ENCODE measurements at regions not wholly inside any gene's neighbourhood (a gene's known extent, or its start where the extent isn't known, plus 50 kb on each side); places are given as distances from the start of the nearest gene placed in this dataset.

DNA sequence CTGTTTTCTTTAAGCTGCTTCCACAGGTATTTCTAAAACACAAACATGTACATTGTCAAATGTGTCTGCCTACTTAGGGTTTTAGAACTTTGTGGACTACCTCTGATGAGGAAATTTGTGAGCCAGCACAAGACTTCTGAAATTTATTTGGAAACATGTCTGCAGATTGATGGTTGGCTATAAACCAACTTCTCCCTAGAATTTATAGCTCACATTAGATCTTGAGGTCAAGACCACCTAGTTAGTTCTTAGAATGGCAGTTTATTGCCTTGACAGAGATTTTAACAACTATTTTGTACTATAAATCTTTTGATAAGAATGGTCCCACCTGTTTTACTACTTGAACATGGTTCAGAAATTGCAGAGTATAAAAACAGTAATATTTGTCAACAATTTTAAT is 72.7 kb upstream of the AADAT start:
- H3K4me3 ChIP-seq (ENCODE audit: low read length): no peak overlapping the region
- H4K20me1 ChIP-seq (ENCODE audit: insufficient read depth): no peaks in the 10 kb centered on the region
- no peaks in the 10 kb centered on the region for H3F3A ChIP-seq (ENCODE audit: insufficient read depth, low read length, poor library complexity, severe bottlenecking)
- H2AFZ ChIP-seq (ENCODE audit: low read depth, low read length): no peak overlapping the region
- no peaks in the 10 kb centered on the region for H3K36me3 ChIP-seq (ENCODE audit: insufficient read depth, low read length)
- H3K9me2 ChIP-seq (ENCODE audit: insufficient read depth, low read length): no peaks in the 10 kb centered on the region
- no peak overlapping the region for H3K9ac ChIP-seq (ENCODE audit: low read length)
- TF ChIP-seq SMC3 (conservative IDR thresholded peaks at IDR 0.05; ENCODE audit: poor library complexity): no peak
- TF ChIP-seq, protein P1, sequence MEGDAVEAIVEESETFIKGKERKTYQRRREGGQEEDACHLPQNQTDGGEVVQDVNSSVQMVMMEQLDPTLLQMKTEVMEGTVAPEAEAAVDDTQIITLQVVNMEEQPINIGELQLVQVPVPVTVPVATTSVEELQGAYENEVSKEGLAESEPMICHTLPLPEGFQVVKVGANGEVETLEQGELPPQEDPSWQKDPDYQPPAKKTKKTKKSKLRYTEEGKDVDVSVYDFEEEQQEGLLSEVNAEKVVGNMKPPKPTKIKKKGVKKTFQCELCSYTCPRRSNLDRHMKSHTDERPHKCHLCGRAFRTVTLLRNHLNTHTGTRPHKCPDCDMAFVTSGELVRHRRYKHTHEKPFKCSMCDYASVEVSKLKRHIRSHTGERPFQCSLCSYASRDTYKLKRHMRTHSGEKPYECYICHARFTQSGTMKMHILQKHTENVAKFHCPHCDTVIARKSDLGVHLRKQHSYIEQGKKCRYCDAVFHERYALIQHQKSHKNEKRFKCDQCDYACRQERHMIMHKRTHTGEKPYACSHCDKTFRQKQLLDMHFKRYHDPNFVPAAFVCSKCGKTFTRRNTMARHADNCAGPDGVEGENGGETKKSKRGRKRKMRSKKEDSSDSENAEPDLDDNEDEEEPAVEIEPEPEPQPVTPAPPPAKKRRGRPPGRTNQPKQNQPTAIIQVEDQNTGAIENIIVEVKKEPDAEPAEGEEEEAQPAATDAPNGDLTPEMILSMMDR (IDR thresholded peaks at IDR 0.05; ENCODE audit: poor library complexity, severe bottlenecking): no peak
- no peak for TF ChIP-seq EZH2 (IDR thresholded peaks at IDR 0.05; ENCODE audit: borderline replicate concordance, insufficient read depth, low read length, poor library complexity, severe bottlenecking)
- TF ChIP-seq, protein P2, sequence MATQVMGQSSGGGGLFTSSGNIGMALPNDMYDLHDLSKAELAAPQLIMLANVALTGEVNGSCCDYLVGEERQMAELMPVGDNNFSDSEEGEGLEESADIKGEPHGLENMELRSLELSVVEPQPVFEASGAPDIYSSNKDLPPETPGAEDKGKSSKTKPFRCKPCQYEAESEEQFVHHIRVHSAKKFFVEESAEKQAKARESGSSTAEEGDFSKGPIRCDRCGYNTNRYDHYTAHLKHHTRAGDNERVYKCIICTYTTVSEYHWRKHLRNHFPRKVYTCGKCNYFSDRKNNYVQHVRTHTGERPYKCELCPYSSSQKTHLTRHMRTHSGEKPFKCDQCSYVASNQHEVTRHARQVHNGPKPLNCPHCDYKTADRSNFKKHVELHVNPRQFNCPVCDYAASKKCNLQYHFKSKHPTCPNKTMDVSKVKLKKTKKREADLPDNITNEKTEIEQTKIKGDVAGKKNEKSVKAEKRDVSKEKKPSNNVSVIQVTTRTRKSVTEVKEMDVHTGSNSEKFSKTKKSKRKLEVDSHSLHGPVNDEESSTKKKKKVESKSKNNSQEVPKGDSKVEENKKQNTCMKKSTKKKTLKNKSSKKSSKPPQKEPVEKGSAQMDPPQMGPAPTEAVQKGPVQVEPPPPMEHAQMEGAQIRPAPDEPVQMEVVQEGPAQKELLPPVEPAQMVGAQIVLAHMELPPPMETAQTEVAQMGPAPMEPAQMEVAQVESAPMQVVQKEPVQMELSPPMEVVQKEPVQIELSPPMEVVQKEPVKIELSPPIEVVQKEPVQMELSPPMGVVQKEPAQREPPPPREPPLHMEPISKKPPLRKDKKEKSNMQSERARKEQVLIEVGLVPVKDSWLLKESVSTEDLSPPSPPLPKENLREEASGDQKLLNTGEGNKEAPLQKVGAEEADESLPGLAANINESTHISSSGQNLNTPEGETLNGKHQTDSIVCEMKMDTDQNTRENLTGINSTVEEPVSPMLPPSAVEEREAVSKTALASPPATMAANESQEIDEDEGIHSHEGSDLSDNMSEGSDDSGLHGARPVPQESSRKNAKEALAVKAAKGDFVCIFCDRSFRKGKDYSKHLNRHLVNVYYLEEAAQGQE (IDR thresholded peaks at IDR 0.05; ENCODE audit: borderline replicate concordance): no peak
- no peak for TF ChIP-seq RAD21 (conservative IDR thresholded peaks at IDR 0.05)
- TF ChIP-seq MXI1 (conservative IDR thresholded peaks at IDR 0.05; ENCODE audit: poor library complexity, severe bottlenecking): no peak
- no peak for TF ChIP-seq EP300 (conservative IDR thresholded peaks at IDR 0.05; ENCODE audit: poor library complexity, severe bottlenecking)
- TF ChIP-seq POLR2AphosphoS5 (IDR thresholded peaks at IDR 0.05): no peak
- no peak overlapping the region for H3K4me2 ChIP-seq (ENCODE audit: low read length)
- no peak overlapping the region for H3K27ac ChIP-seq (ENCODE audit: low read length)
- H3K79me2 ChIP-seq (replicated peaks; ENCODE audit: insufficient read depth, low read length): no peaks in the 10 kb centered on the region
- H3K9me3 ChIP-seq (ENCODE audit: low read length): no peaks in the 10 kb centered on the region
- no peaks in the 10 kb centered on the region for H3K27me3 ChIP-seq (ENCODE audit: insufficient read depth, low read depth, low read length)

DNA sequence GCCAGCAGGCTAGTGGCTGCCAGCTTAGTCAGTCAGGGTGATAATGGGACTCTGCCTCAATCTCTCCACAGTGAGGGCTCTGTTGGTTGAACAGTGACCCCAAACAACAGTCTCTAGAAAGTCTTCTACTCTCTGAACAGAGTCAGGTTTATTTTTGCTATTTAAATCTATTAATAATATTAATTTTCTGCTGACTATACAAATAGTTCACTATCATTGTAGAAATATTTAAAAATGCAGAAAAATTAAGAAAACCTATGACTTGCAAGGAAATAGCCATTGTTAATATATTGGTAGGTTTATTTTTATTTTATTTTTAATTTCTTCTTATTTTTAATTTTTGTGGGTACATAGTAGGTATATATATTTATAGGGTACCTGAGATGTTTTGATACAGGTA is 67.9 kb upstream of the AADAT start:
- no peak overlapping the region for H3K4me2 ChIP-seq (ENCODE audit: low read length)
- H3K27me3 ChIP-seq (ENCODE audit: insufficient read depth, low read depth, low read length): no peaks in the 10 kb centered on the region
- H3K36me3 ChIP-seq (ENCODE audit: insufficient read depth, low read length): no peaks in the 10 kb centered on the region
- TF ChIP-seq MXI1 (conservative IDR thresholded peaks at IDR 0.05; ENCODE audit: poor library complexity, severe bottlenecking) (no peak), POLR2AphosphoS5 (IDR thresholded peaks at IDR 0.05) (no peak), SMC3 (conservative IDR thresholded peaks at IDR 0.05; ENCODE audit: poor library complexity) (no peak), EP300 (conservative IDR thresholded peaks at IDR 0.05; ENCODE audit: poor library complexity, severe bottlenecking) (no peak), TAF1 (IDR thresholded peaks at IDR 0.05; ENCODE audit: low read depth) (no peak), RAD21 (conservative IDR thresholded peaks at IDR 0.05) (no peak), EZH2 (IDR thresholded peaks at IDR 0.05; ENCODE audit: borderline replicate concordance, insufficient read depth, low read length, poor library complexity, severe bottlenecking) (no peak)
- TF ChIP-seq, protein P1 (IDR thresholded peaks at IDR 0.05; ENCODE audit: poor library complexity, severe bottlenecking): no peak
- TF ChIP-seq, protein P2 (IDR thresholded peaks at IDR 0.05; ENCODE audit: borderline replicate concordance): no peak
- H3K4me3 ChIP-seq (ENCODE audit: low read length): no peak overlapping the region
- H3K9me3 ChIP-seq (ENCODE audit: low read length): no peaks in the 10 kb centered on the region
- H4K20me1 ChIP-seq (ENCODE audit: insufficient read depth): no peaks in the 10 kb centered on the region
- no peak overlapping the region for H3K9ac ChIP-seq (ENCODE audit: low read length)
- H3K27ac ChIP-seq (ENCODE audit: low read length): no peak overlapping the region
- H3K9me2 ChIP-seq (ENCODE audit: insufficient read depth, low read length): no peaks in the 10 kb centered on the region
- no peaks in the 10 kb centered on the region for H3K79me2 ChIP-seq (replicated peaks; ENCODE audit: insufficient read depth, low read length)
- no peaks in the 10 kb centered on the region for H3F3A ChIP-seq (ENCODE audit: insufficient read depth, low read length, poor library complexity, severe bottlenecking)
- H2AFZ ChIP-seq (ENCODE audit: low read depth, low read length): no peak overlapping the region
